Urinary bladder (tissue), 3 donors: ENCODE measurements at regions not wholly inside any gene's neighbourhood (a gene's known extent, or its start where the extent isn't known, plus 50 kb on each side); places are given as distances from the start of the nearest gene placed in this dataset.

Experiments used
- DNase-seq: peaks from one replicate; pipeline ENCODE4 v3.0.0-alpha.2; 2015; ENCODE audit errors: extremely low spot score
- H3K27ac ChIP-seq: one replicate; pipeline ENCODE4 v1.5.1; 2013; ENCODE audit warnings: low read depth, mild to moderate bottlenecking, moderate library complexity
- H3K36me3 ChIP-seq: one replicate; pipeline ENCODE4 v1.6.1; 2013; ENCODE audit warnings: mild to moderate bottlenecking, moderate library complexity; ENCODE audit not compliant: insufficient read depth
- H3K4me1 ChIP-seq: one replicate; pipeline ENCODE4 v1.6.1; 2013; ENCODE audit warnings: mild to moderate bottlenecking, moderate library complexity; ENCODE audit not compliant: insufficient read depth
- H3K4me3 ChIP-seq: one replicate; pipeline ENCODE4 v1.5.1; 2013; ENCODE audit warnings: low read depth, low read length
- WGBS: extraction: QIAGEN DNeasy Blood & Tissue Kit; methylation state at CpG from one replicate; pipeline ENCODE4 v1.1.7; 2013; 5-methylcytosine and 5-hydroxymethylcytosine counted together
- donor health status: healthy with polysubstance abuse.
- donor health status: healthy.

DNA sequence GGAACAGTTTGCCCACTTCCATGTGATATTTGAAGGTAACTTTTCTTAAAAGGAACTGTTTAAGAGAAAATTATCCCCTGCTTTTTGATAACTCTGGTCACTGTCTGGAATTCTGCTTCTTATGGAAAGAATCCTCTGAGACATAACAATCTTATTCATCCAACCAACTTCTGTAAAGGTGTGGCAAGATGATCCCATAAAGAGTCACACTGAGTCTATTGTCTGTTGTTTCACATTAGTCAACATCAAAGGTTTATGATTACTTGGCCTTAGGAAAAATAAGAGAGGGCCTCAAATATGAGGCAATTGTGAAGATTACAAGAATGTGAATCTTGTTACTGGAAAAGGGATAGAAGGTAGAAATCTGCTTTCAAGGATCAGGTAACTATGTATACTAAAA lies 88.0 kb upstream of the MAGEB18 start:
- Histone ChIP-seq H3K4me1 (no peaks in the 10 kb centered on the region), H3K27ac (no peak overlapping the region), H3K4me3 (no peak overlapping the region), H3K36me3 (no peaks in the 10 kb centered on the region)
- DNase-seq, result no peak

DNA sequence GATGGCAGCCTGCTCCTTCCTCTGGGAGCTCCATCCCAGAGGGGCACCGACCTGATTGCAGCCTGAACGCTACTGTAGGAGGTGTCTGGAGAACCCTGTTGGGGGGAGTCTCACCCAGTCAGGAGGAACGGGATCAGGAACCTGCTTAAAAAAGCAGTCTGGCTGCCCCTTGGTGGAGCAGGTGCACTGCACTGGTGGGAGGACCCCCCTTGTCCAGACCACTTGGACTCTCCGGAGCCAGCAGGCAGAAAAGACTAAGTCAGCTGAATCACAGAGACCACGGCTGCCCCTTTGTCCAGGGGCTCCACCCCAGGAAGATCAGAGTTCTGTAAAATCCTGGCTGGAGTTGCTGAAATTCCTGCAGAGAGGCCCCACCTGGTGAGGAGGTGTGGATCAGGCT lies 67.3 kb upstream of the MAGEB18 start:
- no peak for DNase-seq
- 76% methylated on average over 5 of the region's 5 CpGs for WGBS
- H3K36me3 ChIP-seq, result no peaks in the 10 kb centered on the region
- no peak overlapping the region for H3K4me3 ChIP-seq
- no peak overlapping the region for H3K27ac ChIP-seq
- no peaks in the 10 kb centered on the region for H3K4me1 ChIP-seq

DNA sequence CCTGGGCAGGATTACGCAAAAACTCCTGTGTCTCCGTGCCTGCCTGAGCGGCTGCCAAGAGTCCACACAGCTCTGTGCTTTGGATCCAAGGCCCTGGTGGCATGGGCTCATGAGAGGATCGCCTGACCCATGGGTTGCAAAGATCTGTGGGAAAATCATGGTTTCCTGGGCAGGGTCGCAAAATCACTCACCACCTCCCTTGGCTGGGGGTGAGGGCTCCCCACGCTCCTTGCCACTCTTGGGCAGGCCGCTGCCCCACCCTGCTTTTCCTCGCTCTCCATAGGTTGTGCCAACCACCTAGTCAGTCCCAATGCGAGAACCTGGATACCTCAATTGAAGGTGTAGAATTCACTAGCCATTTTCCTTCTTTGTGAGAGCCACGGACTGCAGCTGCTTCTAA lies 66.5 kb upstream of the MAGEB18 start:
- H3K4me1 ChIP-seq, result no peaks in the 10 kb centered on the region
- no peaks in the 10 kb centered on the region for H3K36me3 ChIP-seq
- no peak overlapping the region for H3K27ac ChIP-seq
- no peak for DNase-seq
- H3K4me3 ChIP-seq, result no peak overlapping the region
- WGBS, result 94% methylated on average over 10 of the region's 10 CpGs

DNA sequence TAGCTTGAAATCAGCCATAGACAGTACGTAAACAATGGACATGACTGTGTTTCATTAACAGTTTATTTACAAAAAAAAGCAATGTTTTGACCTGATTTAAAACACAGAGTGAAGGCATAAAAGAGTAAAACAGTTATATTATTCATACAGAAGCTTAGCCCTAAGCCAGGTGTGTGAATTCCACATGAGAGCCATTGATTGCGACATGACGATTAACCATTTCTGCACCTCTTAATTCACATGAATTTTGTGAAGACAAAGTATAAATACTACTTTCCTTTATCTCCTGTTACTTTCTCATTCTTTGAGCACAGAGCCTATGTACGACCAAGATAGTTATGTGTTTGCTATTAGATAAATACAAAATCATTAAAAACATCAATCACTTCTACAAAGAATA lies 55.0 kb upstream of the MAGEB18 start:
- WGBS, result 87% methylated on average over 4 of the region's 4 CpGs
- no peak overlapping the region for H3K27ac ChIP-seq
- H3K4me1 ChIP-seq, result no peaks in the 10 kb centered on the region
- DNase-seq, result no peak
- H3K4me3 ChIP-seq, result no peak overlapping the region
- no peaks in the 10 kb centered on the region for H3K36me3 ChIP-seq
